Mesenchymal stem cell (in vitro differentiated cells and primary cell): ENCODE measurements at regions not wholly inside any gene's neighbourhood (a gene's known extent, or its start where the extent isn't known, plus 50 kb on each side); places are given as distances from the start of the nearest gene placed in this dataset.

Experiments
- DNase-seq: peaks from one replicate; pipeline ENCODE4 v3.0.0-alpha.2; 2013
- H2AFZ ChIP-seq: one replicate; pipeline ENCODE4 v1.6.1; 2013; ENCODE audit warnings: low read depth, mild to moderate bottlenecking, control low read depth, inconsistent platforms, low read length, moderate library complexity
- H2AK5ac ChIP-seq: 2 replicates; pipeline ENCODE4 v1.6.1; 2013; ENCODE audit warnings: low read length, moderate library complexity, mild to moderate bottlenecking, inconsistent platforms; ENCODE audit not compliant: severe bottlenecking
- H2BK120ac ChIP-seq: one replicate; pipeline ENCODE4 v1.6.1; 2013; ENCODE audit warnings: low read depth, mild to moderate bottlenecking, inconsistent platforms, low read length, moderate library complexity
- H2BK12ac ChIP-seq, 2 experiments: one replicate each; pipeline ENCODE4 v1.6.1; 2013; ENCODE audit warnings: inconsistent platforms in 2 of 2, low read length in 2 of 2, mild to moderate bottlenecking in 2 of 2, moderate library complexity in 2 of 2, control low read depth in 1 of 2
- H2BK15ac ChIP-seq: one replicate; pipeline ENCODE4 v1.6.1; 2013; ENCODE audit warnings: mild to moderate bottlenecking, low read depth, inconsistent platforms; ENCODE audit not compliant: poor library complexity, severe bottlenecking
- H2BK5ac ChIP-seq: 2 replicates; pipeline ENCODE4 v1.6.1; 2013; ENCODE audit warnings: low read depth, mild to moderate bottlenecking, low read length, control low read depth, inconsistent platforms; ENCODE audit not compliant: poor library complexity, severe bottlenecking
- H3K14ac ChIP-seq, 2 experiments: one replicate each; pipeline ENCODE4 v1.6.1; 2013; ENCODE audit warnings: inconsistent platforms in 2 of 2, low read length in 2 of 2, control low read depth in 1 of 2, mild to moderate bottlenecking in 1 of 2, moderate library complexity in 1 of 2
- H3K18ac ChIP-seq, 2 experiments: one replicate each; pipeline ENCODE4 v1.6.1; 2013; ENCODE audit warnings: inconsistent platforms in 2 of 2, low read length in 2 of 2, control low read depth in 1 of 2, low read depth in 1 of 2, mild to moderate bottlenecking in 1 of 2
- H3K23ac ChIP-seq, 2 experiments: one replicate each; pipeline ENCODE4 v1.6.1; 2013; ENCODE audit warnings: inconsistent platforms in 2 of 2, low read length in 2 of 2, mild to moderate bottlenecking in 2 of 2, moderate library complexity in 2 of 2, control low read depth in 1 of 2
- H3K27ac ChIP-seq: 2 replicates; pipeline ENCODE4 v1.5.1; 2013; ENCODE audit warnings: mild to moderate bottlenecking, moderate library complexity, low read length, control low read depth, inconsistent platforms; ENCODE audit not compliant: poor library complexity, severe bottlenecking
- H3K27me3 ChIP-seq, 2 experiments: 2 replicates each; pipeline versions ENCODE4 v1.6.1 to v1.7.0; 2013; ENCODE audit warnings: low read length in 2 of 2, mild to moderate bottlenecking in 2 of 2, moderate library complexity in 2 of 2, control low read depth in 1 of 2, inconsistent platforms in 1 of 2; ENCODE audit not compliant: control insufficient read depth in 1 of 2, insufficient read depth in 1 of 2
- H3K36me3 ChIP-seq, 2 experiments: 2 replicates each; pipeline versions ENCODE4 v1.6.1 to v1.7.0; 2013; ENCODE audit warnings: low read length in 2 of 2, control low read depth in 1 of 2, inconsistent platforms in 1 of 2, low read depth in 1 of 2, mild to moderate bottlenecking in 1 of 2; ENCODE audit not compliant: insufficient read depth in 2 of 2, control insufficient read depth in 1 of 2
- H3K4ac ChIP-seq, 2 experiments: one replicate each; pipeline ENCODE4 v1.6.1; 2013; ENCODE audit warnings: inconsistent platforms in 2 of 2, low read length in 2 of 2, mild to moderate bottlenecking in 2 of 2, moderate library complexity in 2 of 2, control low read depth in 1 of 2, low read depth in 1 of 2
- H3K4me1 ChIP-seq: 2 replicates; pipeline ENCODE4 v1.6.1; 2013; ENCODE audit warnings: low read depth, low read length, control low read depth; ENCODE audit not compliant: control insufficient read depth, insufficient read depth
- H3K4me2 ChIP-seq: 2 replicates; pipeline ENCODE4 v1.6.1; 2013; ENCODE audit warnings: low read length, mild to moderate bottlenecking, inconsistent platforms; ENCODE audit not compliant: poor library complexity, severe bottlenecking
- H3K4me3 ChIP-seq, 2 experiments: 2 replicates each; pipeline versions ENCODE4 v1.5.1 to v1.7.0; 2013; ENCODE audit warnings: low read length in 2 of 2, mild to moderate bottlenecking in 2 of 2, control low read depth in 1 of 2, low read depth in 1 of 2; ENCODE audit not compliant: insufficient read depth in 1 of 2
- H3K79me1 ChIP-seq: replicated peaks from 2 replicates; pipeline ENCODE4 v1.6.1; 2013; ENCODE audit warnings: mild to moderate bottlenecking, control low read depth, low read length, inconsistent platforms; ENCODE audit not compliant: poor library complexity, severe bottlenecking
- H3K9ac ChIP-seq: 2 replicates; pipeline ENCODE4 v1.7.0; 2013; ENCODE audit warnings: mild to moderate bottlenecking, low read length, moderate library complexity
- H3K9me3 ChIP-seq: 2 replicates; pipeline ENCODE4 v1.7.0; 2013; ENCODE audit warnings: mild to moderate bottlenecking, low read length; ENCODE audit not compliant: control insufficient read depth
- H4K8ac ChIP-seq: one replicate; pipeline ENCODE4 v1.6.1; 2013; ENCODE audit warnings: inconsistent platforms, mild to moderate bottlenecking, low read length, moderate library complexity
- H4K91ac ChIP-seq: one replicate; pipeline ENCODE4 v1.6.1; 2013; ENCODE audit warnings: mild to moderate bottlenecking, low read length, inconsistent platforms
- WGBS: methylation state at CpG from one replicate; pipeline ENCODE4 v1.1.7; 2013; ENCODE audit warnings: mixed read lengths; 5-methylcytosine and 5-hydroxymethylcytosine counted together

- Histone ChIP-seq H4K8ac (no peak overlapping the region), H3K4me1 (peaks cover 1% of the 10 kb centered on the region), H3K4me2 (no peak overlapping the region), H2BK120ac (no peak overlapping the region), H3K23ac (no peak overlapping the region), H3K36me3 (no peaks in the 10 kb centered on the region), H2AK5ac (no peak overlapping the region), H3K4ac (no peak overlapping the region), H2BK15ac (no peak overlapping the region), H2AFZ (no peak overlapping the region), H3K9ac (peak overlapping the region; percentile 14), H3K4me3 (no peak overlapping the region), H3K27me3 (no peaks in the 10 kb centered on the region), H3K79me1 (no peaks in the 10 kb centered on the region), H2BK5ac (no peak overlapping the region), H3K27ac (no peak overlapping the region), H3K18ac (no peak overlapping the region), H2BK12ac (no peak overlapping the region), H3K9me3 (no peaks in the 10 kb centered on the region), H3K14ac (no peak overlapping the region), H4K91ac (no peak overlapping the region)
- WGBS: 57% methylated on average over 7 of the region's 8 CpGs
- peak; percentile 12 for DNase-seq
Measured at GRCh38 chr4:152206646-152207377, 329.1 kb downstream of the FBXW7 start.

- Histone ChIP-seq H4K8ac (no peak overlapping the region), H3K23ac (no peak overlapping the region), H3K27me3 (no peaks in the 10 kb centered on the region), H3K4ac (no peak overlapping the region), H2AFZ (no peak overlapping the region), H2BK5ac (no peak overlapping the region), H3K36me3 (no peaks in the 10 kb centered on the region), H3K9ac (peak overlapping the region; percentile 14), H2AK5ac (no peak overlapping the region), H3K4me1 (peaks cover 1% of the 10 kb centered on the region), H2BK120ac (no peak overlapping the region), H3K27ac (no peak overlapping the region), H4K91ac (no peak overlapping the region), H3K18ac (no peak overlapping the region), H3K9me3 (no peaks in the 10 kb centered on the region), H3K4me3 (no peak overlapping the region), H3K79me1 (no peaks in the 10 kb centered on the region), H2BK12ac (no peak overlapping the region), H2BK15ac (no peak overlapping the region), H3K4me2 (no peak overlapping the region), H3K14ac (no peak overlapping the region)
- DNase-seq: no peak
- 53% methylated on average over 4 of the region's 5 CpGs for WGBS
Measured at GRCh38 chr4:152206185-152206584, 329.7 kb downstream of the FBXW7 start.

- Histone ChIP-seq H3K27me3 (no peaks in the 10 kb centered on the region), H3K18ac (no peak overlapping the region), H2BK12ac (no peak overlapping the region), H4K8ac (no peak overlapping the region), H4K91ac (no peak overlapping the region), H2BK15ac (no peak overlapping the region), H3K4me1 (peaks cover 1% of the 10 kb centered on the region), H3K4me3 (no peak overlapping the region), H3K9ac (no peak overlapping the region), H2BK120ac (no peak overlapping the region), H3K9me3 (no peaks in the 10 kb centered on the region), H2BK5ac (no peak overlapping the region), H3K4ac (no peak overlapping the region), H3K4me2 (no peak overlapping the region), H3K14ac (no peak overlapping the region), H3K27ac (no peak overlapping the region), H3K23ac (no peak overlapping the region), H2AFZ (no peak overlapping the region), H3K79me1 (no peaks in the 10 kb centered on the region), H3K36me3 (no peaks in the 10 kb centered on the region), H2AK5ac (no peak overlapping the region)
- WGBS: 68% methylated on average over 3 of the region's 3 CpGs
- DNase-seq: no peak
Measured at GRCh38 chr4:152202415-152202814, 333.5 kb downstream of the FBXW7 start.

- H3K23ac ChIP-seq: no peak overlapping the region
- no peak overlapping the region for H4K91ac ChIP-seq
- WGBS: 85% methylated on average over 7 of the region's 7 CpGs
- H2BK120ac ChIP-seq: no peak overlapping the region
- H3K9me3 ChIP-seq: no peaks in the 10 kb centered on the region
- no peak overlapping the region for H2BK12ac ChIP-seq
- H3K9ac ChIP-seq: no peak overlapping the region
- H2AFZ ChIP-seq: no peak overlapping the region
- H3K4me3 ChIP-seq: no peak overlapping the region
- DNase-seq: no peak
- H3K4me1 ChIP-seq: no peaks in the 10 kb centered on the region
- no peak overlapping the region for H3K14ac ChIP-seq
- H3K79me1 ChIP-seq: no peaks in the 10 kb centered on the region
- H3K27me3 ChIP-seq: no peaks in the 10 kb centered on the region
- H2BK5ac ChIP-seq: no peak overlapping the region
- H3K36me3 ChIP-seq: no peaks in the 10 kb centered on the region
- no peak overlapping the region for H3K4ac ChIP-seq
- H2AK5ac ChIP-seq: no peak overlapping the region
- no peak overlapping the region for H2BK15ac ChIP-seq
- no peak overlapping the region for H3K4me2 ChIP-seq
- H3K18ac ChIP-seq: no peak overlapping the region
- H4K8ac ChIP-seq: no peak overlapping the region
- H3K27ac ChIP-seq: no peak overlapping the region
Measured at GRCh38 chr4:152200511-152201333, 335.2 kb downstream of the FBXW7 start.
